ENCODE measurements at regions not wholly inside any gene's neighbourhood (a gene's known extent, or its start where the extent isn't known, plus 50 kb on each side); places are given as distances from the start of the nearest gene placed in this dataset.

- Histone ChIP-seq H3K36me3 (ENCODE audit: insufficient read depth, low read depth, low read length) (no peaks in the 10 kb centered on the region), H3K4me1 (ENCODE audit: insufficient read depth, low read length) (no peaks in the 10 kb centered on the region), H3K9me3 (ENCODE audit: insufficient read depth, low read depth, low read length) (no peaks in the 10 kb centered on the region), H3K9ac (ENCODE audit: low read depth, low read length) (no peak overlapping the region), H3K4me3 (ENCODE audit: low read length) (no peak overlapping the region), H3K27me3 (ENCODE audit: insufficient read depth, low read length) (no peaks in the 10 kb centered on the region), H3K27ac (ENCODE audit: low read length) (no peak overlapping the region)
Measured at GRCh38 chr6:71067816-71068215, 111.0 kb upstream of the B3GAT2 start.

GRCh38 chr6:71072508-71072907, 115.6 kb upstream of the B3GAT2 start:
- Histone ChIP-seq H3K4me1 (ENCODE audit: insufficient read depth, low read length) (no peaks in the 10 kb centered on the region), H3K27me3 (ENCODE audit: insufficient read depth, low read length) (no peaks in the 10 kb centered on the region), H3K4me3 (ENCODE audit: low read length) (no peak overlapping the region), H3K36me3 (ENCODE audit: insufficient read depth, low read depth, low read length) (no peaks in the 10 kb centered on the region), H3K27ac (ENCODE audit: low read length) (no peak overlapping the region), H3K9me3 (ENCODE audit: insufficient read depth, low read depth, low read length) (no peaks in the 10 kb centered on the region), H3K9ac (ENCODE audit: low read depth, low read length) (no peak overlapping the region)

- Histone ChIP-seq H3K36me3 (ENCODE audit: insufficient read depth, low read depth, low read length) (no peaks in the 10 kb centered on the region), H3K9me3 (ENCODE audit: insufficient read depth, low read depth, low read length) (no peaks in the 10 kb centered on the region), H3K27me3 (ENCODE audit: insufficient read depth, low read length) (no peaks in the 10 kb centered on the region), H3K4me1 (ENCODE audit: insufficient read depth, low read length) (no peaks in the 10 kb centered on the region), H3K4me3 (ENCODE audit: low read length) (no peak overlapping the region), H3K27ac (ENCODE audit: low read length) (no peak overlapping the region), H3K9ac (ENCODE audit: low read depth, low read length) (no peak overlapping the region)
Measured at GRCh38 chr6:71077655-71078054, 120.8 kb upstream of the B3GAT2 start.

- no peaks in the 10 kb centered on the region for H3K9me3 ChIP-seq (ENCODE audit: insufficient read depth, low read depth, low read length)
Measured at GRCh38 chr6:71079677-71080076, 122.8 kb upstream of the B3GAT2 start.

GRCh38 chr6:71080133-71080532, 123.3 kb upstream of the B3GAT2 start:
- no peaks in the 10 kb centered on the region for H3K27me3 ChIP-seq (ENCODE audit: insufficient read depth, low read length)
- H3K4me3 ChIP-seq (ENCODE audit: low read length) = no peak overlapping the region
- no peaks in the 10 kb centered on the region for H3K36me3 ChIP-seq (ENCODE audit: insufficient read depth, low read depth, low read length)
- H3K27ac ChIP-seq (ENCODE audit: low read length) = no peak overlapping the region
- H3K4me1 ChIP-seq (ENCODE audit: insufficient read depth, low read length) = no peaks in the 10 kb centered on the region
- H3K9ac ChIP-seq (ENCODE audit: low read depth, low read length) = no peak overlapping the region
- H3K9me3 ChIP-seq (ENCODE audit: insufficient read depth, low read depth, low read length) = no peaks in the 10 kb centered on the region

More at GRCh38 chr6:71079677-71080076, 122.8 kb upstream of the B3GAT2 start:
- H3K4me3 ChIP-seq (ENCODE audit: low read length) = no peak overlapping the region
- H3K36me3 ChIP-seq (ENCODE audit: insufficient read depth, low read depth, low read length) = no peaks in the 10 kb centered on the region
- no peaks in the 10 kb centered on the region for H3K4me1 ChIP-seq (ENCODE audit: insufficient read depth, low read length)
- H3K27me3 ChIP-seq (ENCODE audit: insufficient read depth, low read length) = no peaks in the 10 kb centered on the region
- no peak overlapping the region for H3K27ac ChIP-seq (ENCODE audit: low read length)
- no peak overlapping the region for H3K9ac ChIP-seq (ENCODE audit: low read depth, low read length)

- Histone ChIP-seq H3K36me3 (ENCODE audit: insufficient read depth, low read depth, low read length) (no peaks in the 10 kb centered on the region), H3K9me3 (ENCODE audit: insufficient read depth, low read depth, low read length) (no peaks in the 10 kb centered on the region), H3K27me3 (ENCODE audit: insufficient read depth, low read length) (no peaks in the 10 kb centered on the region), H3K27ac (ENCODE audit: low read length) (no peak overlapping the region), H3K4me3 (ENCODE audit: low read length) (no peak overlapping the region), H3K4me1 (ENCODE audit: insufficient read depth, low read length) (no peaks in the 10 kb centered on the region), H3K9ac (ENCODE audit: low read depth, low read length) (no peak overlapping the region)
Measured at GRCh38 chr6:71080826-71081225, 124.0 kb upstream of the B3GAT2 start.

GRCh38 chr6:71082033-71082650, 125.3 kb upstream of the B3GAT2 start:
- no peaks in the 10 kb centered on the region for H3K4me1 ChIP-seq (ENCODE audit: insufficient read depth, low read length)
- H3K9me3 ChIP-seq (ENCODE audit: insufficient read depth, low read depth, low read length) = no peaks in the 10 kb centered on the region
- H3K27ac ChIP-seq (ENCODE audit: low read length) = no peak overlapping the region
- no peak overlapping the region for H3K4me3 ChIP-seq (ENCODE audit: low read length)
- H3K36me3 ChIP-seq (ENCODE audit: insufficient read depth, low read depth, low read length) = no peaks in the 10 kb centered on the region
- no peak overlapping the region for H3K9ac ChIP-seq (ENCODE audit: low read depth, low read length)
- H3K27me3 ChIP-seq (ENCODE audit: insufficient read depth, low read length) = no peaks in the 10 kb centered on the region

GRCh38 chr6:71083308-71083820, 126.5 kb upstream of the B3GAT2 start:
- H3K36me3 ChIP-seq (ENCODE audit: insufficient read depth, low read depth, low read length) = no peaks in the 10 kb centered on the region
- no peaks in the 10 kb centered on the region for H3K27me3 ChIP-seq (ENCODE audit: insufficient read depth, low read length)
- no peaks in the 10 kb centered on the region for H3K9me3 ChIP-seq (ENCODE audit: insufficient read depth, low read depth, low read length)
- no peak overlapping the region for H3K9ac ChIP-seq (ENCODE audit: low read depth, low read length)
- no peak overlapping the region for H3K27ac ChIP-seq (ENCODE audit: low read length)
- no peak overlapping the region for H3K4me3 ChIP-seq (ENCODE audit: low read length)
- H3K4me1 ChIP-seq (ENCODE audit: insufficient read depth, low read length) = no peaks in the 10 kb centered on the region

GRCh38 chr6:71088166-71088565, 131.3 kb upstream of the B3GAT2 start:
- H3K4me1 ChIP-seq (ENCODE audit: insufficient read depth, low read length) = no peaks in the 10 kb centered on the region
- no peak overlapping the region for H3K27ac ChIP-seq (ENCODE audit: low read length)
- no peak overlapping the region for H3K4me3 ChIP-seq (ENCODE audit: low read length)
- no peaks in the 10 kb centered on the region for H3K36me3 ChIP-seq (ENCODE audit: insufficient read depth, low read depth, low read length)
- no peak overlapping the region for H3K9ac ChIP-seq (ENCODE audit: low read depth, low read length)
- H3K9me3 ChIP-seq (ENCODE audit: insufficient read depth, low read depth, low read length) = no peaks in the 10 kb centered on the region
- no peaks in the 10 kb centered on the region for H3K27me3 ChIP-seq (ENCODE audit: insufficient read depth, low read length)

GRCh38 chr6:71090217-71090616, 133.4 kb upstream of the B3GAT2 start:
- no peak overlapping the region for H3K9ac ChIP-seq (ENCODE audit: low read depth, low read length)
- no peaks in the 10 kb centered on the region for H3K9me3 ChIP-seq (ENCODE audit: insufficient read depth, low read depth, low read length)
- H3K27ac ChIP-seq (ENCODE audit: low read length) = no peak overlapping the region
- H3K36me3 ChIP-seq (ENCODE audit: insufficient read depth, low read depth, low read length) = no peaks in the 10 kb centered on the region
- H3K4me3 ChIP-seq (ENCODE audit: low read length) = no peak overlapping the region
- H3K4me1 ChIP-seq (ENCODE audit: insufficient read depth, low read length) = no peaks in the 10 kb centered on the region
- H3K27me3 ChIP-seq (ENCODE audit: insufficient read depth, low read length) = no peaks in the 10 kb centered on the region

- Histone ChIP-seq H3K27ac (ENCODE audit: low read length) (no peak overlapping the region), H3K9me3 (ENCODE audit: insufficient read depth, low read depth, low read length) (no peaks in the 10 kb centered on the region), H3K4me3 (ENCODE audit: low read length) (no peak overlapping the region), H3K27me3 (ENCODE audit: insufficient read depth, low read length) (no peaks in the 10 kb centered on the region), H3K9ac (ENCODE audit: low read depth, low read length) (no peak overlapping the region), H3K4me1 (ENCODE audit: insufficient read depth, low read length) (no peaks in the 10 kb centered on the region), H3K36me3 (ENCODE audit: insufficient read depth, low read depth, low read length) (no peaks in the 10 kb centered on the region)
Measured at GRCh38 chr6:71091167-71091566, 134.3 kb upstream of the B3GAT2 start.

GRCh38 chr6:71091956-71092355, 135.1 kb upstream of the B3GAT2 start:
- H3K27ac ChIP-seq (ENCODE audit: low read length) = no peak overlapping the region
- no peaks in the 10 kb centered on the region for H3K9me3 ChIP-seq (ENCODE audit: insufficient read depth, low read depth, low read length)
- H3K9ac ChIP-seq (ENCODE audit: low read depth, low read length) = no peak overlapping the region
- H3K27me3 ChIP-seq (ENCODE audit: insufficient read depth, low read length) = no peaks in the 10 kb centered on the region
- H3K36me3 ChIP-seq (ENCODE audit: insufficient read depth, low read depth, low read length) = no peaks in the 10 kb centered on the region
- no peak overlapping the region for H3K4me3 ChIP-seq (ENCODE audit: low read length)
- no peaks in the 10 kb centered on the region for H3K4me1 ChIP-seq (ENCODE audit: insufficient read depth, low read length)
